SJSA1 (cell line): ENCODE measurements at regions not wholly inside any gene's neighbourhood (a gene's known extent, or its start where the extent isn't known, plus 50 kb on each side); places are given as distances from the start of the nearest gene placed in this dataset.
"Not testable (repeated sequence)": the region's sequence is repeated elsewhere in the genome, so short reads cannot be mapped to it uniquely, and the experiment has no call there.

ENCODE experiments used
- DNase-seq, 2 experiments: peaks; one replicate each; pipeline ENCODE4 v3.0.0-alpha.2; 2015 to 2020; ENCODE audit warnings: low spot score in 2 of 2, low read depth in 1 of 2
- H3K27ac ChIP-seq: fragments of 250-450 bp; sonication (Bioruptor Pico); 2 replicates; pipeline ENCODE4 v1.5.1; 2020; ENCODE audit warnings: mild to moderate bottlenecking, moderate library complexity
- H3K27me3 ChIP-seq: fragments of 250-450 bp; sonication (Bioruptor Pico); replicated peaks from 2 replicates; pipeline ENCODE4 v1.5.1; 2020; ENCODE audit warnings: mild to moderate bottlenecking, moderate library complexity
- H3K36me3 ChIP-seq: fragments of 250-450 bp; sonication (Bioruptor Pico); 2 replicates; pipeline ENCODE4 v1.5.1; 2020; ENCODE audit warnings: mild to moderate bottlenecking
- H3K4me1 ChIP-seq: fragments of 250-450 bp; sonication (Bioruptor Pico); replicated peaks from 2 replicates; pipeline ENCODE4 v1.6.1; 2021; ENCODE audit warnings: mild to moderate bottlenecking
- H3K4me3 ChIP-seq: fragments of 250-450 bp; sonication (Bioruptor Pico); 2 replicates; pipeline ENCODE4 v1.5.1; 2020; ENCODE audit warnings: mild to moderate bottlenecking
- H3K9me3 ChIP-seq: fragments of 250-450 bp; sonication (Bioruptor Pico); replicated peaks from 2 replicates; pipeline ENCODE4 v1.5.1; 2020; ENCODE audit warnings: mild to moderate bottlenecking

DNA sequence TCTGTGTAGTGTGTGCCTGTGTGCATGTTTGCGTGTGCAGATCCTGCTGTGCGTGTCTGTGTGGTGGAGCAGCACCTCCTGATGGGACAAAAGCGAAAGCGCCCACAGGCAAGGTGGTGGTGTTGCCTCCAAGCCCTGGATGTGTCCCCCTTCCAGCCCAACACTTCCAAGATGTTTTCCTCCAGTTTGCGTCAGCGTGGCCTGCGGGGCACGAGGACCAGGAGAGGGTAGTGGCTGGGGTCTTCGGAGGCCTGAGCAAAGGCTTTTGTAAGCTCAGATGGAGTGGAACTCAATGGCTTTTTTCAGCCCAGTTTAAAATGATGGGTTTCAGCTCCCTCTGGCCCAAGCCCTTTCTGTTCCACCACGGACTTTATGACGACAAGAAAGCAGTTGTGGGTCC lies 209.5 kb downstream of the IRX2 start:
- Histone ChIP-seq H3K27me3 (no peaks in the 10 kb centered on the region), H3K27ac (no peak overlapping the region), H3K4me1 (no peaks in the 10 kb centered on the region), H3K4me3 (no peak overlapping the region), H3K36me3 (no peaks in the 10 kb centered on the region), H3K9me3 (peaks cover 31% of the 10 kb centered on the region)
- DNase-seq, result peak in 1 of 2 experiments; percentile 23

DNA sequence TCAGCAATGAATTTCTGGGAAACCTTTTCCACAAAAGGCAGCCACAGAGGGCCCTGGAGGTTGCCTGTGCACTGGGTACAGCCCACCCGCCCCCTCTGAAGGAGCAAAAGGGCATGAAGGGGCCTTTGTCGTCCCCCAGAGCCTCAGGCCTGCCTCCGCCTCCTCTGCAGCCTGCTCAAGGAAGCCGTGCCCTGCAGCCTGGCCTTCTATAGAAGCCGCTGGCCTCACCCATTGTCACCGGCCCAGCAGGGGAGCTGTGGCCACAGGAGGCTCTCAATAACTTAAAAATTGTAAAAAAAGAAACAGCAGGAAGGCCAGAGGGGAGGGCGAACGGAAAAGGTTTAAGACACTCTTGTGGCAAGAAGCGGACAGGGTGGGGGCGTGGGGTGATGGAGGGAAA lies 213.3 kb downstream of the IRX2 start:
- Histone ChIP-seq H3K27me3 (no peaks in the 10 kb centered on the region), H3K27ac (no peak overlapping the region), H3K36me3 (no peaks in the 10 kb centered on the region), H3K4me3 (no peak overlapping the region), H3K4me1 (no peaks in the 10 kb centered on the region), H3K9me3 (peaks cover 32% of the 10 kb centered on the region)
- peak in 1 of 2 experiments; percentile 41 for DNase-seq

DNA sequence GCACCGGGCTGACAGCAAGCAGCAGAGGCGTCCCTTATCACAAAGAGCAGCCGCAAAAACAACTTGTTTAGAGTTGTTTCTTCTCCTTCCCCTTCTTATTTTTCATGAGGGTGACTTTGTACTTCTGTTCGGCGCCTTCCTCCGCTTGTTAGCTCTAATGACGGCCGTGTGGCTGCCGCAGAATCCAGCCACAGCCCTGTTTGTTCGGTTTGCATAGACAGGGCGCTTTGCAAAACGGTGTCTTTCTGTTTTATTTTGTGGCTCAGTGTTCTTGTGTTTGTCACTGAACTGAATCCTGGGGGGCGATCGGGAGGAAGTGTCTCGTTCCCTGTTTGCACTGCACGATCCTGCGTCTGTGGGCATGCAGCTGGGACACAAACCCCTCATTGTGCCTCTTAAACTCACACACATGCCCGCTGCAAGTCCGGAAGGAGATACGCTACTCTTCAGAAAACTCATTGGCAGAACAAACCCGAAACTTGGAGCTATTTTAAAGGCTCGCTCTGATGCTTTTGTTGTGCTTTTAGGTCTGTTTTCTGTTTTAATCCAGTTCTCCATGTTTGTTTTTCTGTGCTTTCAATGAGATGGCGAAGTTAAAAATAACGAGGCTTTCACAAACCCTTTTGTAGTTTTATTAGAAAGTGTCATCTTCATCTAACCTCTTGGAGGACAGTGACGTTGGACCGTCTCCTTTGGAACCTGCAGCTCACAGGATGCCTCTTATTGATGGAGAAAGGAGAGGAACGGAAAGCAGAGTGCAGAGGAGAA lies 213.9 kb downstream of the IRX2 start:
- DNase-seq, result no peak
- no peak overlapping the region for H3K27ac ChIP-seq
- H3K4me1 ChIP-seq, result no peaks in the 10 kb centered on the region
- H3K4me3 ChIP-seq, result no peak overlapping the region
- no peaks in the 10 kb centered on the region for H3K36me3 ChIP-seq
- H3K9me3 ChIP-seq, result peaks cover 29% of the 10 kb centered on the region
- H3K27me3 ChIP-seq, result no peaks in the 10 kb centered on the region

DNA sequence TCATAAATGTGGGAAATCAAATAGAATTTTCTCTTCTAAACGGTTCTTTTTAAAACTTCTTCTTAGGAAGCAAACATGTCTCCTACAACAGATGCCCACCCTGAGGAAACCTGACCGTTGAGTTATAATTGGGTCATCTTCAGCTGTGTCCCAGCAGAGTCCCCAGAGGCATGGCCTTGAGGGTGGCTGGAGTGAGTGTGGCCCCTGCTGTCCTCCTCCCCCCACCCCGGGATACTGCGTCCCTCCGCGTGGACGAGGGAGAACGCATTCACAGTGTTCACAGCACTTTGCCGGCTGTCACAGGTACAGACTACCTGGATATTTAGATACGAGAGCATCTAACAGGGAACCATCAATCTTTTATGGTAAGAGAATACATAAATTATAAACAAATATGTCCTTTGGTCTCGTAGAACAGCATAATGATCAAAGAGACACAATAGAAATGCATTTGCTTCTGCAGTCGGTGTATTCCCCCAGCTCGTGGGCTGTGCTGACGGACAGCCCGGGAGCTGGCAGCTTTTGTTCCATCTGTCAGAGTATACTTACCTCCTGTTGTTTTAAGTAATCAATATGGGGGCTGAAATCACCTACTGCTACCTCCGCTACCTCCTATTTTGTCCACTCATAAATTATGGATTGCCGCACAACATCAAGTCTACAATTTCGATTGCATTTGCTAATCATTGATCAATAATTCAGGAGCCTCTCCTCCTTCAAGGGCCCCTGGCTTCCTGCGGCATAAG lies 214.7 kb downstream of the IRX2 start:
- DNase-seq, result peak in 1 of 2 experiments; percentile 34
- H3K4me3 ChIP-seq, result no peak overlapping the region
- H3K36me3 ChIP-seq, result no peaks in the 10 kb centered on the region
- H3K4me1 ChIP-seq, result no peaks in the 10 kb centered on the region
- H3K9me3 ChIP-seq, result peaks cover 31% of the 10 kb centered on the region
- H3K27me3 ChIP-seq, result no peaks in the 10 kb centered on the region
- H3K27ac ChIP-seq, result no peak overlapping the region

DNA sequence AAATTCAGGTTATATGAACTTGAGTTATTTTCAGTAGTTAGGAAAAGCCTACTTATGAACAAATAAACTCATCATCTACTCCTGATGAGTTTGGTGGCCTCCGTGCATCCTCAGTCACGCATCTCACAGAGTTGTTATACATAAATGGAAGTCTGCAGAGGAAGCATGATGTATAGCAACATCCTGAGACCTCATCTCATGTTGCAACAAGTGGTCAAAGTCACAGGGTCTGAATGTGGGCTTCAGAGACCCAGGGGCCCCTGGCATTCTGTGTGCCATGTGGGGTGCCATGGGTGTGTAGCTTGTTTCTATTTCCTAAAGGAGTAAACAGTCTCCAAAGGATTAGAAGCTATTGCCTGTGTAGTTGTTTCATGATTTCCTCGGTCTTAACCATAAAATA lies 216.5 kb downstream of the IRX2 start:
- Histone ChIP-seq H3K36me3 (no peaks in the 10 kb centered on the region), H3K4me1 (no peaks in the 10 kb centered on the region), H3K27me3 (no peaks in the 10 kb centered on the region), H3K27ac (no peak overlapping the region), H3K4me3 (no peak overlapping the region), H3K9me3 (peaks cover 34% of the 10 kb centered on the region)
- peak in 1 of 2 experiments; percentile 8 for DNase-seq

DNA sequence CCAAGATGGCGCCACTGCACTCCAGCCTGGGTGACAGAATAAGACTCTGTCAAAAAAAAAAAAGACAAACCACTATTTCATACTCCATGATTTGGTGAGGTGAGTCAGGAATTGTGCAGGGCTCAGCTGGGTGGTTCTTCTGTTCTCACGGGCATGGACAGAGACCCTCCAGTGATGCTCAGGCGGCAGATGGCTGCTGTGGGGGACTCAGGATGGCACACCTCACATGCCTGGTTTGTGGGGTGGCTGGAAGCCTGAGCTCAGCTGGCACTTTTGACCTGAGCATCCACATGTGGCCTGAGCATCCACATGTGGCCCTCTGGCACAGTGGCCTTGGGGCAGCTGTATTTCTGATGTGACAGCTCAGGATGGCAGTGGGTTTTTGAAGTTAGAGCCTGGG lies 217.2 kb downstream of the IRX2 start:
- Histone ChIP-seq H3K9me3 (peaks cover 35% of the 10 kb centered on the region), H3K4me3 (no peak overlapping the region)
- no peak for DNase-seq

DNA sequence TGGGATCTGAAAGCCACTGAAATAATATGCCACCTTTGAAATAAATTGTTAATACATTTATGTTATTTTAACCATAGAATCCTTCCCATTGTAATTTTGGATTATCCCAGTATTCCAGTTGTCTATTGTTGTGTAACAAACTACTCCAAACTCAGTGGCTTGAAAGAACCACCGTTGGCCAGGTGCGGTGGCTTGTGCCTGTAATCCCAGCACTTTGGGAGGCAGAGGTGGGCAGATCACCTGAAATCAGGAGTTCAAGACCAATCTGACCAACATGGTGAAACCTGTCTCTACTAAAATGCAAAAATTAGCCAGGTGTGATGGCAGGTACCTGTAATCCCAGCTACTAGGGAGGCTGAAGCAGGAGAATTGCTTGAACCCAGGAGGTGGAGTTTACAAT lies 217.6 kb downstream of the IRX2 start:
- H3K27me3 ChIP-seq, H3K4me1 ChIP-seq, H3K27ac ChIP-seq, H3K36me3 ChIP-seq, H3K4me3 ChIP-seq: not testable (repeated sequence)
- peak in 1 of 2 experiments; percentile 5 for DNase-seq
- H3K9me3 ChIP-seq, result peaks cover 36% of the 10 kb centered on the region

More for the DNA sequence above, 217.2 kb downstream of the IRX2 start:
- H3K4me1 ChIP-seq, result no peaks in the 10 kb centered on the region
- no peak overlapping the region for H3K27ac ChIP-seq
- H3K27me3 ChIP-seq, result no peaks in the 10 kb centered on the region
- no peaks in the 10 kb centered on the region for H3K36me3 ChIP-seq

DNA sequence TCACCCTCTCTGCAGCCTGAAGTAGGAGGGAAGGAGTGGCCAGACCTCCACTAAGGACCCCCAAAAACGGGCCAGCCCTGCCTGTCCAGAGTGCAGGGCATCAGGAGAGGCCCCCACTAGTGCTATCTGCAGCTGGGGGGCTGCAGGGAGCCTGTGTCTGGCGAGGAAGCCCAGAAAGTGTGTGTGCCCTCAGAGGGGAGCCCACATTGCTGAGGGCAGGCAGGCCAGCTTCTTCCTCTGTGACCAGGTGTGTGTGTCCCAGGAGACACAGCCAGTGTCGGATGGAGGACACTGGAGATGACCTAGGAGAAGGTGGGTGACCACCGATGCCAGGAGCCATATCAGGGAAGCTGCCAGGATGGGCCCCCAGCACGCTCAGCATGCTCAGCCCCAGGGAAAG lies 218.7 kb downstream of the IRX2 start:
- Histone ChIP-seq H3K4me3 (no peak overlapping the region), H3K9me3 (peaks cover 42% of the 10 kb centered on the region), H3K27me3 (no peaks in the 10 kb centered on the region), H3K4me1 (no peaks in the 10 kb centered on the region), H3K36me3 (no peaks in the 10 kb centered on the region), H3K27ac (no peak overlapping the region)
- peak in 1 of 2 experiments; percentile 22 for DNase-seq

DNA sequence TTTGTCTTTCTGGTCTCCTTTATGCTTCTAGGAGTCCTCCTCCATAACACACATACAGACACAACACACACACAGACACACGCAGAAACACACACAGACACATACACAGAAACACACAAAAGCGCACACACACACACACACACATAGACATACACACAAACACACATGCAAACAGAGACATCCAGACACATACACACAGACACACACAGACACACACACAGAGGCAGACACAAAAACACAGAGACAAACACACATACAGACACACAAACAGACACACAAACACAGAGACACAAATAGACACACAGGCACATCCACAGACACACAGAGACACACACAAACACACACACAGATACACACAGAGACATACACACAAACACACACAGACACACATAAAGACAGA lies 220.2 kb downstream of the IRX2 start:
- H3K27ac ChIP-seq, result no peak overlapping the region
- H3K36me3 ChIP-seq, result no peaks in the 10 kb centered on the region
- DNase-seq, result peak in 1 of 2 experiments; percentile 8
- H3K4me1 ChIP-seq, result no peaks in the 10 kb centered on the region
- no peak overlapping the region for H3K4me3 ChIP-seq
- peaks cover 40% of the 10 kb centered on the region for H3K9me3 ChIP-seq
- H3K27me3 ChIP-seq, result no peaks in the 10 kb centered on the region

DNA sequence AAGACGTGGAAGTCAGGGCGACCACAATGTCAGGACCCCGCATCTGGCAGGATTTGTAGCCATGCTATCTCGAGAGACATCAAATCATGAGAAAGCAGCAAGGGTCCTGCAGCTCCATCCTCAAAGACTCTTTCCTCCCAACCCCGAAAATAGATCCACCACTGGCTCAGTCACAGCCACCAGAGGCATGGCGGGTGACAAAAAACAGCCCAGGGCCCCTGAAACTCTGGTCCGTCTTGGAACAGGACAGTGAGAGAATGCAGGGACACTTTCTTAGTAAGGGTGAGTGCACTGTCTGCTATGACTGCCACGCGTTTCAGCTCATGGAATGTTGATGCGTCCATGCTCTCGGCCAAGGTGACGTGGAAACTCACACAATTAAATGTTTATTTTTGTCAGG lies 220.9 kb downstream of the IRX2 start:
- H3K9me3 ChIP-seq, result peaks cover 35% of the 10 kb centered on the region

DNA sequence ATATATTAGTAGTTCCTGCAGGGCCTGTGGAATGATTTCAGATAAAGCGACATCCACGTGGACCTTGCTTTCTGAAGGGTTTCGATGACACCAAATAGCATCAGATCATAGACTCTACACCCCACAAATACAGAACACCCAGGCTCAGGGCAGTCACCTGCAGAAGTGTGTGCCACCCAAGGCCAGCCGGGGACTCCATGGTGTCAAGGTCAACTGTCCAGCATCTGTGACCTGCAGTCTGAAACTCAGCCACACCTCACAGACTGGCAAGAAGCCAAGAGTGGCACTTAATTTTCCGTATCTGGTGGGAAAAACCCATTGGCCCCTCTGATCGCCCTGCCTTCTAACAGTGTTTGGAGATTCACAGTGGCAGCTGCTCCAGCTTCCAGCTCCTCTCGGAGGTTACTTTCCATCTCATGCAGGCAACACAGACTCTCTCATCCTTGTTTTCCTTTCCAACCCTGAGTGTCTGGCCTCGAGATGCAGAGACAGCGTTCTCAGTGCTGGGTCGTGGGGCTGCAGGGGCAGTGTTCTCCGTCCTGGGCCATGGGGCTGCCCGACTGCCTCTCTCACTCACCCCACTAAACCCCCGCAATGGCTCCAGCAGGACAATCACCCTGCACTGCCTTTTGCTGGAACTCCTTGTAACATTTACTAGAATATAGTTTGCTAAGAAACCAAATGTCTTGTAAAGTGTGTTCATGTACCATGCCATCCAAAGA lies 221.9 kb downstream of the IRX2 start:
- no peak overlapping the region for H3K27ac ChIP-seq
- peak in 1 of 2 experiments; percentile 33 for DNase-seq
- H3K9me3 ChIP-seq, result peaks cover 30% of the 10 kb centered on the region

More for the DNA sequence above, 220.9 kb downstream of the IRX2 start:
- no peaks in the 10 kb centered on the region for H3K27me3 ChIP-seq
- H3K4me3 ChIP-seq, result no peak overlapping the region
- no peak overlapping the region for H3K27ac ChIP-seq
- no peaks in the 10 kb centered on the region for H3K4me1 ChIP-seq
- DNase-seq, result peak in 1 of 2 experiments; percentile 36
- H3K36me3 ChIP-seq, result no peaks in the 10 kb centered on the region

DNA sequence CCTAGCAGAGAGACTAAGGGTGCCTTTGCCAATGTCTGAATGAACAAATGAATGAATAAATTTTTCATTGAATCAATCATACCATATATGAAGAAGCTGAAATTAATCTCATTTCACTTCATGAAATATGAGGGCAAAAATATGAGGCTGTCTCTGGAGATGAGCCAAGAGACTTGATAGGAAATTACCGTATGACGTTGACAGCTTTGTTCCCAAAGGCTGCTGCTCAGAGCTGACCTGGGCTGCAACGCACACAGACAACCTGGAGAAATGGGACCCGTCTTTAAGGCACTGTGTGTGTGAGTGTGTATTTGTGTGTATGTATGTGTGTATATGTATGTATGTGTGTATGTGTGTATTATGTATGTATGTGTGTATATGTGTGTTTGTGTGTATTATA lies 226.1 kb downstream of the IRX2 start:
- Histone ChIP-seq H3K4me1 (no peaks in the 10 kb centered on the region), H3K36me3 (no peaks in the 10 kb centered on the region), H3K9me3 (peaks cover 33% of the 10 kb centered on the region), H3K27ac (no peak overlapping the region), H3K4me3 (no peak overlapping the region), H3K27me3 (no peaks in the 10 kb centered on the region)
- DNase-seq, result no peak

More for the DNA sequence above, 221.9 kb downstream of the IRX2 start:
- Histone ChIP-seq H3K4me3 (no peak overlapping the region), H3K36me3 (no peaks in the 10 kb centered on the region), H3K4me1 (no peaks in the 10 kb centered on the region), H3K27me3 (no peaks in the 10 kb centered on the region)

DNA sequence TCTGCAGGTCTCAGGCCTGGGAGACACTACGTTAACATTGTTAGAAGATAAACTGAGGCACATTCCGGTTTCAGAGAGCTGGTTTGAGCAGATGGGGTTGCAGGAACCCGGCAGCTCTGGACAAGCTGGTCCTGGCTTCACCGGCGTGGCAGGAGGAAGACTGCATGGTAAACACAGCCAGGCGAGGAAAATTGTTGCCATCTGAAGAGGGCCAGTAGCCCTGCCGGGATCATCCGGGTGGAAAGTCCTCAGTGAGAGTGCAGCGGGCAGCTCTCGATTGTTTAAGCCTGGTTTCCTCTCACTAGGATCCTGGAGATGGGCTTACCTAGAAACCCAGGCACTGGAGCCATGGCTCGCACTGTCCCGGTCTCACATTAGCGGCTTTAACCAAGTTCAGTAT lies 226.9 kb downstream of the IRX2 start:
- Histone ChIP-seq H3K27ac (no peak overlapping the region), H3K4me3 (no peak overlapping the region)

DNA sequence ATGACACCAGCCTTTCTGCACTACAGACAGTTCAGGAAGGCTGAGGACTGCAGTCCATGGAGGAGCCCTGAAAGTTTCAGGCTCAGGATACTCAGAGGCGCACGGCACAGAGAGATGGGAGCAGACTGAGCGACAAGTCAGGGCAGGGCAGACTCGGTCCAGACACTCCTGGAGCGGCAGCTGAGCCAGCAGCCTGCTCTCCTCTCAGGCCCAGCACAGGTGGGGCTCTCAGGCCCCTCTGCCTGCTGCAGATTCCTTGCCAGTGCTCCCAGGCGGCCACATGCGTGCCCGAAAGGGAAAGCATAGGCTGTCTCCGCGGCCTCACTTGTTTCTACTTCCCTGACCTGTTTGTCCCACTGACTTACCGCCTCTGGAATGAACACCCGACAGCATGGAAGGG lies 228.3 kb downstream of the IRX2 start:
- H3K27ac ChIP-seq, result no peak overlapping the region
- DNase-seq, result peak in 1 of 2 experiments; percentile 36
- no peaks in the 10 kb centered on the region for H3K36me3 ChIP-seq
- no peak overlapping the region for H3K4me3 ChIP-seq
- H3K9me3 ChIP-seq, result peaks cover 41% of the 10 kb centered on the region
- H3K27me3 ChIP-seq, result no peaks in the 10 kb centered on the region
- no peaks in the 10 kb centered on the region for H3K4me1 ChIP-seq

More for the DNA sequence above, 226.9 kb downstream of the IRX2 start:
- Histone ChIP-seq H3K9me3 (peaks cover 36% of the 10 kb centered on the region), H3K4me1 (no peaks in the 10 kb centered on the region), H3K27me3 (no peaks in the 10 kb centered on the region), H3K36me3 (no peaks in the 10 kb centered on the region)
- no peak for DNase-seq
